ENCODE measurements at regions not wholly inside any gene's neighbourhood (a gene's known extent, or its start where the extent isn't known, plus 50 kb on each side); places are given as distances from the start of the nearest gene placed in this dataset.

GRCh38 chr15:35743321-35743720, 197.4 kb upstream of the DPH6 start:
- TF ChIP-seq CTCF (IDR thresholded peaks at IDR 0.05) (no peak), POLR2A (IDR thresholded peaks at IDR 0.05) (no peak)

Measured in lower leg skin (tissue), 3 donors.